OCI-LY7 (cell line): ENCODE measurements at regions not wholly inside any gene's neighbourhood (a gene's known extent, or its start where the extent isn't known, plus 50 kb on each side); places are given as distances from the start of the nearest gene placed in this dataset.

Experiments
- BruUV-seq: library from RNA; stranded (reverse); fragments of 400-500 nt; replicated peaks from 2 replicates; lab custom pipeline; 2021; lab: Mats Ljungman, UMichigan
- CTCF ChIA-PET: fragments of 300-600 bp; sonication (Branson Sonifier 250); formaldehyde crosslinking; loops from one replicate; lab custom pipeline; 2022; ENCODE audit warnings: antibody characterized with exemption; ENCODE audit not compliant: unreplicated experiment; lab: Charles Lee
- POLR2A ChIA-PET: fragments of 300-600 bp; sonication (Branson Sonifier 250); formaldehyde crosslinking; loops from one replicate; lab custom pipeline; 2022; ENCODE audit warnings: antibody characterized with exemption; lab: Charles Lee
- DNase-seq: peaks from one replicate; pipeline ENCODE4 v3.0.0-alpha.2; 2015; ENCODE audit warnings: low spot score
- H2AFZ ChIP-seq: fragments of 200-600 bp; sonication (generic), shearing (Covaris generic); 2 replicates; pipeline ENCODE4 v1.6.1; 2014; ENCODE audit warnings: mild to moderate bottlenecking, antibody characterized with exemption, low read length, moderate library complexity
- H3K27ac ChIP-seq: fragments of 200-600 bp; sonication (generic); 2 replicates; pipeline ENCODE4 v1.5.1; 2014; ENCODE audit warnings: mixed run types, low read depth, mild to moderate bottlenecking, moderate library complexity, low read length, inconsistent platforms; ENCODE audit not compliant: poor library complexity, severe bottlenecking
- H3K36me3 ChIP-seq: fragments of 200-600 bp; sonication (generic); 2 replicates; pipeline ENCODE4 v1.6.1; 2014; ENCODE audit warnings: mild to moderate bottlenecking, antibody characterized with exemption, low read length, moderate library complexity, mixed read lengths; ENCODE audit not compliant: insufficient read depth
- H3K4me1 ChIP-seq: fragments of 200-600 bp; sonication (generic); 2 replicates; pipeline ENCODE4 v1.5.1; 2014; ENCODE audit warnings: mild to moderate bottlenecking, low read length; ENCODE audit not compliant: insufficient read depth, poor library complexity, severe bottlenecking
- H3K4me2 ChIP-seq: fragments of 200-600 bp; sonication (generic); 2 replicates; pipeline ENCODE4 v1.6.1; 2014; ENCODE audit warnings: mild to moderate bottlenecking, low read length
- H3K4me3 ChIP-seq: fragments of 200-600 bp; sonication (generic); 2 replicates; pipeline ENCODE4 v1.5.1; 2014; ENCODE audit warnings: mild to moderate bottlenecking, low read depth, low read length; ENCODE audit not compliant: poor library complexity, severe bottlenecking
- H3K79me2 ChIP-seq: fragments of 200-600 bp; sonication (generic); 2 replicates; pipeline ENCODE4 v1.6.1; 2016; ENCODE audit warnings: low read depth, mild to moderate bottlenecking, low read length, moderate library complexity, mixed read lengths; ENCODE audit not compliant: insufficient read depth
- H3K9me2 ChIP-seq: fragments of 200-600 bp; sonication (generic); 2 replicates; pipeline ENCODE4 v1.6.1; 2016; ENCODE audit warnings: mild to moderate bottlenecking, low read length, mixed read lengths; ENCODE audit not compliant: insufficient read depth
- H3K9me3 ChIP-seq: fragments of 200-600 bp; sonication (generic); 2 replicates; pipeline ENCODE4 v1.6.1; 2014; ENCODE audit warnings: mild to moderate bottlenecking, mixed run types, low read length, mixed read lengths
- H4K20me1 ChIP-seq: fragments of 200-600 bp; sonication (generic); 2 replicates; pipeline ENCODE4 v1.6.1; 2014; ENCODE audit warnings: mild to moderate bottlenecking, antibody characterized with exemption, low read length, moderate library complexity, mixed read lengths; ENCODE audit not compliant: insufficient read depth
- CTCF ChIP-seq: fragments of 200-600 bp; sonication (generic); conservative IDR thresholded peaks from 2 replicates; pipeline ENCODE4 v1.5.1; 2014; ENCODE audit warnings: mild to moderate bottlenecking, antibody characterized with exemption, low read length, moderate library complexity, mixed read lengths
- EZH2phosphoT487 ChIP-seq: fragments of 200-600 bp; sonication (generic); IDR thresholded peaks from 2 replicates; pipeline ENCODE4 v1.6.1; 2018; ENCODE audit warnings: low read depth, borderline replicate concordance, mild to moderate bottlenecking, mixed run types, antibody characterized with exemption, low read length, moderate library complexity, mixed read lengths
- intact Hi-C: fragments of 100-400 bp; cut with micrococcal nuclease; formaldehyde crosslinking; loops from one replicate; pipeline ENCODE4 v1.10.0; 2022; ENCODE audit not compliant: unreplicated experiment

GRCh38 chr10:88209231-88209630 lies 345.8 kb downstream of the PTEN start:
- Histone ChIP-seq H2AFZ (no peak overlapping the region), H3K4me2 (no peak overlapping the region), H3K79me2 (no peaks in the 10 kb centered on the region), H3K27ac (no peak overlapping the region), H3K4me3 (no peak overlapping the region), H4K20me1 (no peaks in the 10 kb centered on the region), H3K9me2 (no peaks in the 10 kb centered on the region), H3K36me3 (no peaks in the 10 kb centered on the region), H3K4me1 (no peaks in the 10 kb centered on the region), H3K9me3 (no peaks in the 10 kb centered on the region)
- BruUV-seq: no TSS peak
- intact Hi-C loops: no loop called here
- no peak for DNase-seq
- POLR2A ChIA-PET: interaction anchor here (1.2 kb wide), 1 partner anchor 15 kb away, joined by 4 read pairs; no protein-coding TSS in a partner anchor
- CTCF ChIA-PET: no interaction called here
- TF ChIP-seq CTCF: no peak
- no peak for TF ChIP-seq EZH2phosphoT487

GRCh38 chr10:88209837-88210561 lies 346.6 kb downstream of the PTEN start:
- Histone ChIP-seq H3K4me2 (no peak overlapping the region), H3K9me3 (no peaks in the 10 kb centered on the region), H2AFZ (no peak overlapping the region), H4K20me1 (no peaks in the 10 kb centered on the region), H3K36me3 (no peaks in the 10 kb centered on the region), H3K27ac (no peak overlapping the region), H3K9me2 (no peaks in the 10 kb centered on the region; the same call in 1 of the 2 replicates), H3K4me3 (no peak overlapping the region), H3K79me2 (no peaks in the 10 kb centered on the region), H3K4me1 (no peaks in the 10 kb centered on the region)
- TF ChIP-seq CTCF (no peak), EZH2phosphoT487 (no peak)
- no peak for DNase-seq
- POLR2A ChIA-PET: no interaction called here
- no TSS peak for BruUV-seq
- CTCF ChIA-PET: no interaction called here
- intact Hi-C loops: no loop called here

- H3K9me2 ChIP-seq: no peaks in the 10 kb centered on the region; the same call in 1 of the 2 replicates
- intact Hi-C loops: no loop called here
- ChIA-PET CTCF (no interaction called here), POLR2A (no interaction called here)
- H3K79me2 ChIP-seq: no peaks in the 10 kb centered on the region
- no peak overlapping the region for H3K4me3 ChIP-seq
- TF ChIP-seq EZH2phosphoT487: no peak
- no peak for TF ChIP-seq CTCF
- H3K36me3 ChIP-seq: no peaks in the 10 kb centered on the region
- no peak overlapping the region for H2AFZ ChIP-seq
- no peak for DNase-seq
- H3K4me2 ChIP-seq: no peak overlapping the region
- no peaks in the 10 kb centered on the region for H3K9me3 ChIP-seq
- no peak overlapping the region for H3K27ac ChIP-seq
- no peaks in the 10 kb centered on the region for H3K4me1 ChIP-seq
- no TSS peak for BruUV-seq
- H4K20me1 ChIP-seq: no peaks in the 10 kb centered on the region
Observed at GRCh38 chr10:88211230-88211629, 347.8 kb downstream of the PTEN start.
